Endothelial cell of umbilical vein (primary cell): ENCODE measurements at regions not wholly inside any gene's neighbourhood (a gene's known extent, or its start where the extent isn't known, plus 50 kb on each side); places are given as distances from the start of the nearest gene placed in this dataset.

Experiments
- BruUV-seq: library from RNA; stranded (reverse); fragments of 400-500 nt; replicated peaks from 2 replicates; lab custom pipeline; 2021; lab: Mats Ljungman, UMichigan
- CTCF ChIA-PET: fragments of 300-600, 350-600 bp; sonication (Branson Sonifier 250); formaldehyde crosslinking; loops from one replicate; lab custom pipeline; 2021; ENCODE audit warnings: antibody characterized with exemption, inconsistent platforms; lab: Charles Lee
- POLR2A ChIA-PET: fragments of 300-600, 350-600 bp; sonication (Branson Sonifier 250); formaldehyde crosslinking; loops from one replicate; lab custom pipeline; 2021; ENCODE audit warnings: antibody characterized with exemption, inconsistent platforms; lab: Charles Lee
- DNase-seq: peaks from one replicate; pipeline ENCODE4 v3.0.0-alpha.2; 2011; ENCODE audit warnings: low read depth, low spot score
- FAIRE-seq: peaks from 2 replicates; lab custom pipeline; 2011; peaks lifted over from hg19 to GRCh38; lab: Jason Lieb, UNC
- H2AFZ ChIP-seq: 2 replicates; pipeline ENCODE4 v1.6.0; 2012; ENCODE audit warnings: low read depth, low read length, control low read depth, inconsistent platforms
- H3K27ac ChIP-seq: 2 replicates; pipeline ENCODE4 v1.5.1; 2011; ENCODE audit warnings: low read depth, mild to moderate bottlenecking, control low read depth, low read length, moderate library complexity; ENCODE audit not compliant: insufficient read depth
- H3K27me3 ChIP-seq, 2 experiments: 2 replicates each; pipeline versions ENCODE4 v1.6.0 to v1.6.1; 2011; ENCODE audit warnings: low read length in 2 of 2, mixed read lengths in 1 of 2; ENCODE audit not compliant: control insufficient read depth in 2 of 2, insufficient read depth in 2 of 2
- H3K36me3 ChIP-seq, 2 experiments: 2 replicates in 1 of 2; 3 replicates in 1 of 2; pipeline ENCODE4 v1.5.1; 2011; ENCODE audit warnings: low read length in 2 of 2, mild to moderate bottlenecking in 1 of 2, moderate library complexity in 1 of 2; ENCODE audit not compliant: control insufficient read depth in 2 of 2, insufficient read depth in 2 of 2; ENCODE audit errors: extremely low read depth in 1 of 2
- H3K4me1 ChIP-seq: 3 replicates; pipeline ENCODE4 v1.5.1; 2011; ENCODE audit warnings: mild to moderate bottlenecking, low read length; ENCODE audit not compliant: control insufficient read depth, insufficient read depth; ENCODE audit errors: extremely low read depth
- H3K4me2 ChIP-seq: 2 replicates; pipeline ENCODE4 v1.6.1; 2011; ENCODE audit warnings: low read length, control low read depth, mixed read lengths; ENCODE audit not compliant: insufficient read depth
- H3K4me3 ChIP-seq, 3 experiments: fragments of 200-600 bp in 1 of 3; sonication (generic), shearing (Covaris generic) in 1 of 3; replicated peaks in 1 of 3; 2 replicates each; pipeline ENCODE4 v1.5.1; 2011 to 2016; ENCODE audit warnings: control low read depth in 3 of 3, low read length in 3 of 3, mild to moderate bottlenecking in 2 of 3, inconsistent platforms in 1 of 3, low read depth in 1 of 3, moderate library complexity in 1 of 3; ENCODE audit not compliant: insufficient read depth in 1 of 3
- H3K79me2 ChIP-seq: 2 replicates; pipeline ENCODE4 v1.6.0; 2012; ENCODE audit warnings: low read length, inconsistent platforms; ENCODE audit not compliant: control insufficient read depth, insufficient read depth
- H3K9ac ChIP-seq: replicated peaks from 2 replicates; pipeline ENCODE3; 2011; ENCODE audit warnings: low read length, control low read depth; ENCODE audit not compliant: insufficient read depth; ENCODE audit errors: extremely low read depth
- H3K9me1 ChIP-seq: replicated peaks from 3 replicates; pipeline ENCODE4 v1.6.0; 2011; ENCODE audit warnings: mild to moderate bottlenecking, low read length; ENCODE audit not compliant: control insufficient read depth, insufficient read depth; ENCODE audit errors: extremely low read depth
- H3K9me3 ChIP-seq: replicated peaks from 2 replicates; pipeline ENCODE4 v1.5.1; 2012; ENCODE audit warnings: low read length, inconsistent platforms; ENCODE audit not compliant: control insufficient read depth, insufficient read depth
- H4K20me1 ChIP-seq: replicated peaks from 2 replicates; pipeline ENCODE3; 2011; ENCODE audit warnings: mild to moderate bottlenecking, low read length; ENCODE audit not compliant: control insufficient read depth, insufficient read depth; ENCODE audit errors: extremely low read depth
- CTCF ChIP-seq, 2 donors: IDR thresholded peaks; 1 replicate in 1 of 2; 2 replicates in 1 of 2; pipeline ENCODE4 v1.5.1; 2011; ENCODE audit warnings: low read length in 2 of 2, mild to moderate bottlenecking in 2 of 2, moderate library complexity in 2 of 2, control low read depth in 1 of 2, inconsistent platforms in 1 of 2, low read depth in 1 of 2; ENCODE audit not compliant: insufficient read depth in 1 of 2; ENCODE audit errors: extremely low read depth in 1 of 2
- EZH2 ChIP-seq: IDR thresholded peaks from 2 replicates; pipeline ENCODE4 v1.6.1; 2012; ENCODE audit warnings: borderline replicate concordance, low read depth, mild to moderate bottlenecking, moderate library complexity, low read length, inconsistent platforms; ENCODE audit not compliant: severe bottlenecking
- FOS ChIP-seq: IDR thresholded peaks from 2 replicates; pipeline ENCODE4 v1.6.1; 2011; ENCODE audit warnings: mild to moderate bottlenecking, low read length, moderate library complexity, borderline replicate concordance; ENCODE audit not compliant: insufficient read depth
- GATA2 ChIP-seq: IDR thresholded peaks from 2 replicates; pipeline ENCODE4 v1.7.0; 2011; ENCODE audit warnings: low read depth, mild to moderate bottlenecking, moderate library complexity, mixed read lengths, low read length; ENCODE audit not compliant: insufficient read length, insufficient read depth
- JUN ChIP-seq: IDR thresholded peaks from 2 replicates; pipeline ENCODE4 v1.6.1; 2011; ENCODE audit warnings: borderline replicate concordance, low read depth; ENCODE audit not compliant: insufficient read length, insufficient read depth
- MAX ChIP-seq: IDR thresholded peaks from 2 replicates; pipeline ENCODE4 v1.6.1; 2011; ENCODE audit not compliant: insufficient read depth, insufficient read length
- MYC ChIP-seq: IDR thresholded peaks from one replicate; pipeline ENCODE4 v1.6.1; 2011; ENCODE audit warnings: mild to moderate bottlenecking, low read depth, low read length
- POLR2A ChIP-seq: IDR thresholded peaks from 2 replicates; pipeline ENCODE4 v1.6.1; 2012; ENCODE audit warnings: low read depth, mild to moderate bottlenecking, control low read depth, low read length
- POLR2AphosphoS5 ChIP-seq: IDR thresholded peaks from 2 replicates; pipeline ENCODE4 v1.6.1; 2012; ENCODE audit warnings: low read depth, mild to moderate bottlenecking, control low read depth, low read length, moderate library complexity; ENCODE audit not compliant: insufficient read depth
- dilution Hi-C: fragments of 300-500 bp; cut with MboI; formaldehyde crosslinking; loops from one replicate; pipeline ENCODE4 v1.15.0; 2019; ENCODE audit warnings: low sequenced_read_pairs; ENCODE audit not compliant: extremely low pct_ligation_motif_present
- intact Hi-C: fragments of 100-400 bp; cut with micrococcal nuclease; formaldehyde crosslinking; loops from one replicate; pipeline ENCODE4 v1.10.0; 2022

DNA sequence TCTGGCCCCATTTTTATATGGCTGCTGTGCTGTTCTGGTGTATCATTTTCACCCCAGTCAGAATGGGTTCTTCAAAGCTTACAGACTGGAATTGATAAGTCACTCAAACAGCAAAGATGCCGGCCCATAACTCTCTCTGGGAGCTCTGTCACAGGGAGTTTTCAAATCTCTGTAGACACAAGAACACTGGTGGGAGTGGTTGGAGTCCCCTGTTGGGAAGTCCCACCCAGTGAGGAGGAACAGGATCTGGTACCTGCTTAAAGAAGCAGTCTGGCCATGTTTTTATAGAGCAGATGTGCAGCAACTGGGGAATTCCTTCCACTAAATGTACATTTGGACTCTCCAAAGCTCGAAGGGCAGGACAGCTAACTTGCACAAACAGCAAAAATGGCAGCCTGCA is 69.3 kb upstream of the UGT2B7 start:
- no peaks in the 10 kb centered on the region for H3K4me1 ChIP-seq
- no peak overlapping the region for H3K4me3 ChIP-seq
- no peaks in the 10 kb centered on the region for H4K20me1 ChIP-seq
- H3K9me3 ChIP-seq = no peaks in the 10 kb centered on the region
- BruUV-seq = no TSS peak
- POLR2A ChIA-PET = no interaction called here
- CTCF ChIA-PET = no interaction called here
- H3K27ac ChIP-seq = no peak overlapping the region
- no peaks in the 10 kb centered on the region for H3K9me1 ChIP-seq
- DNase-seq = no peak
- dilution Hi-C loops (no loop called here), intact Hi-C loops (no loop called here)
- no peak overlapping the region for H3K4me2 ChIP-seq
- no peak overlapping the region for H2AFZ ChIP-seq
- no peaks in the 10 kb centered on the region for H3K79me2 ChIP-seq
- FAIRE-seq = no peak
- no peak overlapping the region for H3K9ac ChIP-seq
- H3K36me3 ChIP-seq = no peaks in the 10 kb centered on the region
- TF ChIP-seq EZH2 (no peak), CTCF (IDR thresholded peaks at IDR 0.05; ENCODE audit: extremely low read depth in 1 of 2, insufficient read depth in 1 of 2, low read depth in 1 of 2, low read length in 2 of 2) (no peak), POLR2AphosphoS5 (no peak), FOS (no peak), POLR2A (no peak), GATA2 (no peak), JUN (no peak), MAX (no peak), MYC (no peak)
- no peaks in the 10 kb centered on the region for H3K27me3 ChIP-seq
